Kasumi-1 (cell line): ENCODE measurements at regions not wholly inside any gene's neighbourhood (a gene's known extent, or its start where the extent isn't known, plus 50 kb on each side); places are given as distances from the start of the nearest gene placed in this dataset.
A peak's percentile ranks its signal among the peaks of the same experiment; 100 is the strongest.

Source experiments
- DNase-seq, 2 experiments: peaks; one replicate each; lab custom pipeline; 2025; lab: John Stamatoyannopoulos, UW

DNA sequence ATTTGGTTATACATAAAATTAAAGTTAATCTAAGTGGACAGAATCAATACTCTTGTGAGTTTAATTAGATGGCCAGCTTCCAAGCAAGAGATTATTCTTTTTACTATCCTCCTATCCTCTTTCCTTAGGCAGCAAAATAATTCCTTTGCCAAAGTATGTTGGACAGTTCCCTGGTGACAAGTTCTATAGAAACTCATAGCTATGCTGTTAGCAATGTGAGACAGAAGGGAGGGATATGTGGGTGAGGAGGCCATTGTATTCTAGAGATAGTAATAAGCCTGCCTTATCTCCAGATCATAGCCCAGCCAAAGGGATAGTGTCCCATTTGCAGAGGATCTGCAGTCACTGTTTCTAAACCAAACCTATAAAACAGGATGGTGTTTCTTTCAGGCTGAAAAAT is 181.6 kb upstream of the HDAC9 start:
- DNase-seq = no peak

GRCh38 chr7:18315241-18315640 is 180.3 kb upstream of the HDAC9 start:
- no peak for DNase-seq

DNA sequence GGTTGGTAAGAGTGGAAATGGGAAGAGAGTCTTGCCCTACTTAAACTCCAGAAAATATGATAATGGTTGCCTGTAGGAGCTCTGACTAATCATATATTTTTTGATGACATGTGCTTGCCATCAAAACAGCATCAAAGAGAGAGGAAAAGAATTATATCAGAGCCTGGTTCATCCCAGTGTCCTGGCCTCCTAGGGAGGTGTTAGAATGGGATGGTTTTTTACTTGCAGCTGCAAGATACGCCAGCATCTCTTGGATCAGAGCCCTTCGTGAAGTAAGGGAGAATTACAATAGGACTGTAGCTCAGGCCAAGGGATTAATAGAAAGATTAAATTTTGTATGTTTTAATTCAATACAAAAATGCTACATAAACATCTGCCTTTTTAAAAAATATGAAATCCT is 177.6 kb upstream of the HDAC9 start:
- DNase-seq = no peak

GRCh38 chr7:18320422-18320821 is 175.1 kb upstream of the HDAC9 start:
- no peak for DNase-seq

- DNase-seq = peak; percentile 34 to 47
Observed at GRCh38 chr7:18320971-18321567, 174.5 kb upstream of the HDAC9 start.

DNA sequence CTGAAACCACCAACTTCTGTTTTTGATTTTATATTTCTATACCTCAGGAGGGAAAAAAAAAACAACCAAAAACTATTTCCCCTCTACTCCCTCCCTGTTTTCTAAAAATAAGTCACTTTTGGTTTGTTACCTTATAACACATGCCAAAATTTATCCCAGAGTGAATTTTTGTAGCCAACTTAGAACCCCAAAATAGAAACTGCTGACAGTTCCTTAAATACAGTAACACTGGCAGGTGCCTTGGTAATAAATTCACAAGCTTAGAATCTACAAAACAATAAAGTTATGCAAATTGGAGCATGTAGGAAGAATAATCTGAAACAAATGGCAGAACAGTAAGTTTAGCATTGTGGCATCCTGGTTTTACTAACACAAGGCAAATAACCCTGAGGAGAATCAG is 165.0 kb upstream of the HDAC9 start:
- DNase-seq = no peak

- no peak for DNase-seq
Observed at GRCh38 chr7:18336626-18337025, 158.9 kb upstream of the HDAC9 start.

DNA sequence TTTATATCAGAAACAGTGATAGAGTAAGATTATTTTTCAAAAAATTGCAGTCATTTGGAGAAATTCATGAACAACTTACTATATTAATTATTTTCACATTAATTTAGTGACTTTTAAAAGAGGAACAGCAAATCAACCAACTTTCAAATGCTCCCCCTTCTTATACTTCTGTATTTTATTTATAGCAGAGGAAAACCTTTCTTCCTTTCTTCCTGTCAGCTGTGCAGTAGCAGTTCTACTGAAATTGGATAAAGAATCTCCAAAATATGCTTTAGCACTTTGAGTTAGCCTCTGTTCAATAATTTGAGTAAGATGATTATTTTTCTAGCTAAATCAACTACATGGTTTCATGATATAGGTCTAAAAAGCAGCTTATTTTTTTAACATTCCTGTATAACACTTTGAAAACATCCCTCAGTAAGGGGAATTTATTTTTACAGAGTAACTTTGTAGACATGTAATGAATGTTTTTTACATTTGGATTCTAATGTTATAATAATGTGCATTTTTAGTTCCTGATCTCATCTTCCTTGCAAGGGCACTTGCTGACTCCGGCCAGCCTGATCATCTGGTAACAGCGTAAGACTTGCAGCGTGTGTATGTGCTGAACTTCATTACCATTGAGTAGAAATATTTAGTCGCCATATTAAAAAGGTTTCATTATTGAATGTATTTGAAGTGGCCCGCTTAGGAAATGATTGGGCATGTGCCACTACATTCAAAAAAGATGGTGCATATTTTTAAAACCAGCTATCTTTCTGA is 158.3 kb upstream of the HDAC9 start:
- DNase-seq = peak; percentile 61 to 66

GRCh38 chr7:18338910-18339523 is 156.5 kb upstream of the HDAC9 start:
- no peak for DNase-seq

DNA sequence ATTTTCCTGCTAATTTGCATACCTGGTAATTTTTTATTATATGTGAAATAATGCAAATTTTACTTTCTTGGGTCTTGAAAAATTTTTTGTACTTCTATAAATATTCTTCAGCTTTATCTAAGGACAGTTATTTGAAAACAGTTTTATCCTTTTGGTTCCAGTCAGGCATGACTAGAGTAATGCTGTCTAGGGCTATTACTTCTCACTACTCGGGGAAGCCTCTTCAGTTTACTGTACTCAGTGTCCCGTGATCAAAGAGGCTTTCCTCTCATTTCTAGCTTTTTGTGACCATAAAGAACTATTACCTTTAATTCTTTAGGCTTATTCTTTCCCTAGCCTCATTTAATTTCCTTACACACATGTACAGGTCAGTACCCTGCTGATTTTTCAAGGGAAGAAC is 153.8 kb upstream of the HDAC9 start:
- no peak for DNase-seq

DNA sequence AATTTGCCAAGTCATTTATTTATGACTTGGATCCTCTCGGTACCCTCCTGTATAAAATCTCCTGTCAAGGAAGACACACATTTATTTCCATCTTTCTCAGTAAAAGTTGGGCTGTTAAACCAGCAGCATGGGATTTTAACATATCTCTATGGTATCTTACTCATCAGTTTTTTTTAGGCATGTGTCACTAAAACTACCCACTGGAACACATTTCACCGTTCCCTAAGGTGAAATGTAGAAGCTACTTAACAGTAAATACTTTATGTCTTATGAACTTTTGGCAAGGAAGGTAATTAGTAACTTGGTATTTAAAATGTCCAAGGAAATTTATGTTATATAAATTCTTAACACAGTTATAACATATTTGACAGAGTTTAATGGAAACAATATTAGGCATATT is 152.5 kb upstream of the HDAC9 start:
- no peak for DNase-seq

DNA sequence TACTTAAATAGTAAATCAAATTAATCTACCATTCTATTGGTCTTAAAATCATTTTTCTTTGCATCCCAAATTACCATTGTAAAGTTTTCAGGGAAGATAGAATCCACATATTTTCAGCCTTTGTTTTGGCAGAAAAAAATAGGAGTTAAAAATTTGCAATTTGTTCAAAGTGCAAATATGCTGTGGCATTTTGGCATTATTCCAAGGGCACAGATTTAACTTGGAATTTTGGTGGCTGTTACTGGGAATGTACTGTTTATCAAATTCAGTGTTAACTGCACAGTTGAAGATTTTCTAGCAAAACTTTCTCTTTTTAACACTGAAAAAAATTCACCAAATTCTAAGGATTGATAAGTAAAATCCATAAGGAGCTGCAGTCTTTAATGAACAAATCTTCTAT is 151.0 kb upstream of the HDAC9 start:
- DNase-seq = no peak

- peak; percentile 31 to 39 for DNase-seq
Observed at GRCh38 chr7:18345641-18346234, 149.8 kb upstream of the HDAC9 start.

DNA sequence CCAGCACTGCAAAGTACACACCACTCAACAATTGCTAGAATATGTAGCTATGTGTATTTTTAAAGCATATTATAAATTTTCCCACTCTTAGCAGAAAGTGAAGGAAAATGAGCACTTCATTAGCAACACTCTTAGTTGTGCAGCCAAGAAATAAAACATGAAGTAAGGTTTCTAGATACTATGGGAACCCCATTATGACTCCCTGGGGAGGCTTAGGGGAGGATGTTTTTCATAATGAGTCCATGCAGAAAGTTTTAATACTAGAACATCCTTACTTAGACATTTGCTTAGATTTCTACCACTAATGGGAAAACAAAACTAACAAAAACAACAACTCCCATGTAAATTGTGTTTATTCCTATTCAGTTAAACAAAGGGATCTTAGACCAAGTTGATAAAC is 148.4 kb upstream of the HDAC9 start:
- DNase-seq = no peak

DNA sequence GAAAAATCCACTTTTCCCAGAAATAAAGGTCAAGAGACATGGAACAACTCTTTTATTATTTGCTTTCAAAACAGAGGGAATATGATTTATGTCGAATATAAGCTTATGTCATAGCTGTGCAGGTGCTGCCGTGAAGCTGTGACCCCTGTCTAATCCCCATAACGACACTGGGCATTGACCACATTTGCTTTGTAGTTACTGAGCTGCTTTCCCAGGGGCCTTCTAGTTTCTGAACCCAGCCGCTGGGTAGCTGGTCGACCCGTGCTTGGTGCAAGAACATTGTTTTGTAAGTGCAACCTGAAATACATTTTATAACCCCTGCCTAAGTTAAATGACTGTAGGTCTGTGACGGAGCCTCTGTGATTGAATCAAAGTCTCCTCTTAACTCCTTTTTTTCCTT is 144.9 kb upstream of the HDAC9 start:
- DNase-seq = no peak

DNA sequence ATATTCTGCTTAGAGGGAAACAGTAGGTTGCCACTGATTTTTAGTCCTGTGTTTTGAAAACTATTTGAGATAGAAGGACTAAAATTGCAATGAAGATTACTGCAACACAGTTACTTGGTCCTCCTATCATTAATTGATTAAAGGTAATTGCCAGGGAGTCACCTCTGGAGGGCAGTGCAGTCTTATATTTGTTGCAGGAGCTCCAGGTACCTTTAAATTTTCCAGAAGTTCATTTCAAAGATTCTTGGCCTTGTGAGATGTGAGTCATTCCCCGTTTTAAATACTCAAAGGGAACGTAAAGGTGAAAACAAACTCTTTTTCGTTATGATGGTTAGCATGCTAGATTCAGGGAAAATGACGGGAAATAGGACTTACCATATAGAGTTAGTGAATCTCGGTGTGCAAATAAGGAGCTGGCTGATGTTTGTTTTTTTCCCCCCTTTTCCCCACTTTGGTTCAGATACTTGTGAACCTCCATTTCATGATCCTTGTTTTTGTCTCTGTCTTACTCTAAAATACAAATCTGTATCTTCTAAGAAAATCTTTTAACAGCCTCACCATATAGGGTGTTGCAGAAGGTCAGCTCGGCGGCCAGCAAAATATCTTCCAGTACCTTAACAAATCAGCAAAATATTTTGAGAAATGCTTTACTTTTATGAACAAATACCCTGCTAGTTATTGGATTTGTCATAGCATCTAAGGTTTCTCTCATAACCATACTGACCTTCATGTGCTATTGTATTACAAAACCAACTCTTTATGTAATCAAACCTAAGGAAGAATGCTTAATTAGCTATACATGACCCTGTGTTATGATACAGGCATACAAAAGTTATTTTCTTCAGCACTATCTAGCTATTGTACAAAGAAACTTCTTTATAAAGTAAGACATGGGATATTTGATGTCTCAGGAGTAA is 143.0 kb upstream of the HDAC9 start:
- DNase-seq = peak; percentile 33 to 47

DNA sequence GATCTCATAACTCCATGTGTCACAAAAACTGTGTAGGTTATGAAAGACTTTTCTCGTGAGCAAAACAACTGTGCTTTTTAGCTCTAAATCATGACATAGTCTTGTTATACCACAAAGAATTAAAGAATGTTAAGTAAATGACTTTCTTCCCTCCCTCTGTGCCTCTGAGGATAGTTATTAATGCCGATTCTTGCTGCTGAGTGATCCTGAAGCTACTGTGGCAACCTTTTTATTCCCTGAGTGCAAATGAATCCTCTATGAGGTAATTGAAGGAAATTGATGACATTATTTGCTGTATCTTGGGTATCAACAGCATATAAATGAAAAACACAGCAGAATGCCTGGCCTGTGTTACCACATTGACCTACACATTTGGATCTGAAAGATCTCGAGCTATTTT is 142.2 kb upstream of the HDAC9 start:
- no peak for DNase-seq

DNA sequence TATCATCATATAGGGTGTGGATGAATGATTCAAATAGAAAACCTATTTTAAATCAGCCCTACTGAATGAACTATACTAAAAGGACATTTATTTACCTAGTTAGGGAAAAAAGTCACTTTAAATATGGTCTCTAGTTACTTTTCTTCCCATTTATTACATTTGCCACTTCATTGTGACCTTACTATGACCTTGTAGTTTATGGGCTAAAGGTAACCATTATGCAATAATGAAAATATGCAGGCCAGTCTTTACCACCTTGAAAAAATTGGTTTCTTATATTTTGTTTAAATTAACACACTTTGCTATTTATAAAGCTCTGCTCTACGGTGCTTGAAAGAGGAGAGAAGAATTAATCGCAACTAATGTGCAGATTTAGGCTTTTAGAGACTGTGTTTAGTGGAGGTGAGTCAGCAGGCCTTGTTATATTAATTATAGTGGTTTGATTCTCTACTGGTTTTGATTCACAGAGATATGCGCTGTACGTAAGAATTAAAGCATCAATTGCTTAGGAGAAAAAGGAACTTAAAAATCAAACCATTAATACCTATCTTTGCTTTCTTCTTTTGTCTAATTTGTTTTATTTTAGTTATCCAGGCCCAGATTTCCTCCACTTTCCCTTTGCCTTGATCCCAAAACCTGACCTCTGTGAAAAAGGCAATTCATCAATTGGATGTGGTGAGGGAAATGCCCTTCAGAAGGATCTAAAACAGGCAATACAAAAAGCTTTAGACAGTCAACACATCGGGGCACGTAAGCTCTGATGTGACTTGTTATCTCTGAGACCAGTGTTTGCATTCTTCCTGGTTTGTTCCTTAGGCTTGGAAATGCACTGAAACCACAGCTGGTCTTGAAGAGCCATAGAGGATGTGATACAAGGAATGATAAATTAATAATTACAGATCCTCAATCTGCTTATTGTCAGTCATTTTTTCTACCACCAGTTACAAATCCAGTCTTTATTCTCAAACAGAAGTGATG is 141.2 kb upstream of the HDAC9 start:
- no peak for DNase-seq

GRCh38 chr7:18356191-18356645 is 139.3 kb upstream of the HDAC9 start:
- peak; percentile 15 to 34 for DNase-seq

DNA sequence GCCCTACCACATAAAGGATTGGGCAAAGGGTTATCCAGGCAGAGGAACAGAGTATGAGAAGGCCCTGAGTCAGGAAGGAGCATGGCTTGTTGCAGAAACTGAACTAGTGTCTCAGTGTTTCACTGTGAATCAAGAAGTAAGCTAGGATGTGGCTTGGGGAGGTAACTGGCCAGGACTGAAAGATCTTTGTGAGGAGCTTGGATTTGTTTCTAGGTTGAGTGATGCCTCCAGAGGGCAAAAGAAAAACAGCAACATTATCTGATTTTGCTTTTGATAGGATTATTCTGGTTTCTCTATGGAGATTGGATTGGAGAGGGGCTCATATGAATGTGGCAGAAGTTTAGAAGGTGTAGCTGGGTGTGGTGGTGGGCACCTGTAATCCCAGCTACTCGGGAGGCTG is 137.9 kb upstream of the HDAC9 start:
- peak in 1 of 2 experiments; percentile 5 for DNase-seq

GRCh38 chr7:18361756-18362155 is 133.8 kb upstream of the HDAC9 start:
- DNase-seq = no peak
